GM20000 (cell line): ENCODE measurements at regions not wholly inside any gene's neighbourhood (a gene's known extent, or its start where the extent isn't known, plus 50 kb on each side); places are given as distances from the start of the nearest gene placed in this dataset.
"Not testable (repeated sequence)": the region's sequence is repeated elsewhere in the genome, so short reads cannot be mapped to it uniquely, and the experiment has no call there.

Source experiments
- DNase-seq: peaks from one replicate; pipeline ENCODE4 v3.0.0; 2012; ENCODE audit warnings: low spot score
- CTCF ChIP-seq: IDR thresholded peaks from 2 replicates; pipeline ENCODE4 v1.5.1; 2012; ENCODE audit warnings: mild to moderate bottlenecking, control low read depth; ENCODE audit errors: extremely low read depth, missing control alignments

- TF ChIP-seq CTCF = no peak
- no peak for DNase-seq
Observed at GRCh38 chrX:26922278-26922677, 540.9 kb downstream of the PPP4R3C start.

DNA sequence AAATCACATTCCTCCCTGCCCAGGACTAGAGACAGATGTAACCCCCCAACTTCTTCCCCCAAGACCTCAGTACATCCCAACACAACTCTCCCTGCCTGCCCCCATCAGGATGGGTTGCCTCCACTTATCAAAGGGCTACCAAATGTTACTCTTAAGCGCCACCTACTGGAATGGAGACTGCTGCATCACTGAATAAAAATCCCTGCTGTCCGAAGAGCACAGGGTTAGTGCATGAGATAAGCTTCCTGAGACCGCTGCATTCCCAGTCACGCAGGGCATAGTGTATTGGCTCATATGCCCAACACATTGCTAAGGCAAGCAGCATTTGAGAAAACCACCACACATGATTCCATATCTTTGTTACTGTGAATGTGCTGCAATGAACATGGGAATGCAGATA lies 544.5 kb downstream of the PPP4R3C start:
- peak; percentile 20 for TF ChIP-seq CTCF
- peak; percentile 3 for DNase-seq

DNA sequence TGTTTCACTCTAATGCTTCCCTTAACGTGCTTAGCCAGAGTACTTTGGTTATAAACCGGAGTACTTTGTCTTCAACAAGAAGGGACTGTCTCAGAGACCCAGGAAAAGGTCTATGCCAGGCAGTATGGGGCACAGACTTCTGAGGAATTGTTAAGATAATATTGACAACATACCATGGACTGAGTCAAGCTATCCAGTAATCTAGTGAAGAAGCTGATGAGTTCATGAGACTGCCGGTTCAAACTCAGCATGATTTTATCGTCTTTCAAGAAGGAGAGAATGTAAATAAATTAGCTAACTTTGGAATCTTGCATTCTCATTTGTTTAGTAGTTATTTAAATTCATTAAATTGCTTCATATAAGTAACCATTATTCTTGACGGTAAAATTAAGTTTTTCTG lies 546.1 kb downstream of the PPP4R3C start:
- DNase-seq = no peak

GRCh38 chrX:26915064-26915463 lies 548.1 kb downstream of the PPP4R3C start:
- TF ChIP-seq CTCF = no peak
- no peak for DNase-seq

More for the DNA sequence above, 546.1 kb downstream of the PPP4R3C start:
- TF ChIP-seq CTCF = no peak

DNA sequence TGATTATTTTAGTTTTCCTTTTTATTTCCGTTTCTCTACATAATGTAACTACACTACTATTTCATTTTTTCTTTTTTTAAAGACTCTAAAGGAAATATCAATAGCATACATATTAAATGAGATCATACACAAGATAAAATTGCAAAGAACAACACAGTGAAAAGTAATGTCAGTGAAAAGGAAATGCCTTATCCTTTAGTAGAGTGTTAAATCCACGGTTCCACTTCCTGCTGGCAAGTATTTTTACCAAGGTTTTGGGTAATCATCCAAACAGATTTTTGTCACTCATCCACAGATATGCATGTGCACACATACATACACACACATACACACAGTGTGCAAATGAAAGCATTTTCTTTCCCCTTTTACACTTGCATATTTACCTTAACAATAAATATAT lies 548.9 kb downstream of the PPP4R3C start:
- TF ChIP-seq CTCF = no peak

DNA sequence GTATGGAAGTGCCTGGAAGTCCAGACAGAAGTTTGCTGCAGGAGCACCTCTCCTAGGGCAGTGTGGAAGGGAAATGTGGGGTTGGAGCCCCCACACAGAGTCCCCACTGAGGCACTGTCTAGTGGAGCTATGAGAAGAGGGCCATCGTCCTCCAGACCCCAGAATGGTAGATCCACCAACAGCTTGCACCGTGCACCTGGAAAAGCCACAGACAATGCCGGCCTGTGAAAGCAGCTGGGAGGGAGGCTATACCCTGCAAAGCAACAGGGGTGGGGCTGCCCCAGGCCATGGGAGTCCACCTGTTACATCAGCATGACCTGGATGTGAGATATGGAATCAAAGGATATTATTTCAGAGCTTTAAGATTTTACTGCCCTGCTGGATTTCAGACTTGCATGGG lies 551.4 kb downstream of the PPP4R3C start:
- DNase-seq = not testable (repeated sequence)

More for the DNA sequence above, 548.9 kb downstream of the PPP4R3C start:
- no peak for DNase-seq

GRCh38 chrX:26909728-26910127 lies 553.4 kb downstream of the PPP4R3C start:
- DNase-seq = no peak
- no peak for TF ChIP-seq CTCF

GRCh38 chrX:26908218-26908617 lies 554.9 kb downstream of the PPP4R3C start:
- DNase-seq = no peak
- no peak for TF ChIP-seq CTCF
